Neural cell (in vitro differentiated cells): ENCODE measurements at regions not wholly inside any gene's neighbourhood (a gene's known extent, or its start where the extent isn't known, plus 50 kb on each side); places are given as distances from the start of the nearest gene placed in this dataset.

ENCODE experiments used
- H2AFZ ChIP-seq: fragments of 200-600, 300-800 bp; sonication (generic), shearing (Covaris generic); 2 replicates; pipeline ENCODE4 v1.6.0; 2014; ENCODE audit warnings: low read depth, mild to moderate bottlenecking, antibody characterized with exemption, low read length, moderate library complexity
- H3F3A ChIP-seq: fragments of 200-600 bp; shearing (Covaris generic); 2 replicates; pipeline ENCODE4 v1.6.1; 2016; ENCODE audit warnings: mild to moderate bottlenecking, moderate library complexity, mixed read lengths, antibody characterized with exemption, low read length; ENCODE audit not compliant: insufficient read depth, poor library complexity, severe bottlenecking
- H3K27ac ChIP-seq: fragments of 200-600, 300-800 bp; sonication (generic), shearing (Covaris generic); 2 replicates; pipeline ENCODE4 v1.5.1; 2014; ENCODE audit warnings: mild to moderate bottlenecking, low read length, moderate library complexity
- H3K27me3 ChIP-seq: fragments of 300-800, 200-600 bp; sonication (generic), shearing (Covaris generic); 2 replicates; pipeline ENCODE4 v1.6.0; 2014; ENCODE audit warnings: mild to moderate bottlenecking, low read depth, low read length, moderate library complexity; ENCODE audit not compliant: insufficient read depth
- H3K36me3 ChIP-seq: fragments of 300-800, 200-600 bp; sonication (generic), shearing (Covaris generic); 2 replicates; pipeline ENCODE4 v1.5.1; 2014; ENCODE audit warnings: mild to moderate bottlenecking, antibody characterized with exemption, low read length, moderate library complexity; ENCODE audit not compliant: insufficient read depth
- H3K4me2 ChIP-seq: fragments of 300-800, 200-600 bp; sonication (generic), shearing (Covaris generic); 2 replicates; pipeline ENCODE4 v1.6.0; 2014; ENCODE audit warnings: mild to moderate bottlenecking, low read length
- H3K4me3 ChIP-seq: fragments of 300-800, 200-600 bp; sonication (generic), shearing (Covaris generic); 2 replicates; pipeline ENCODE4 v1.5.1; 2014; ENCODE audit warnings: mild to moderate bottlenecking, low read length, moderate library complexity
- H3K79me2 ChIP-seq: fragments of 200-600 bp; shearing (Covaris generic); replicated peaks from 2 replicates; pipeline ENCODE4 v1.6.0; 2014; ENCODE audit warnings: mild to moderate bottlenecking, low read length, moderate library complexity; ENCODE audit not compliant: insufficient read depth
- H3K9ac ChIP-seq: fragments of 300-800, 200-600 bp; sonication (generic), shearing (Covaris generic); 2 replicates; pipeline ENCODE4 v1.6.1; 2016; ENCODE audit warnings: mild to moderate bottlenecking, low read length, mixed read lengths
- H3K9me2 ChIP-seq: fragments of 200-600 bp; shearing (Covaris generic); 2 replicates; pipeline ENCODE4 v1.6.1; 2016; ENCODE audit warnings: mild to moderate bottlenecking, low read length, mixed read lengths; ENCODE audit not compliant: insufficient read depth
- H3K9me3 ChIP-seq: fragments of 200-600, 300-800 bp; sonication (generic), shearing (Covaris generic); 2 replicates; pipeline ENCODE4 v1.6.1; 2016; ENCODE audit warnings: mild to moderate bottlenecking, mixed run types, low read length, moderate library complexity, mixed read lengths
- H4K20me1 ChIP-seq: fragments of 200-600 bp; shearing (Covaris generic); 2 replicates; pipeline ENCODE4 v1.6.1; 2016; ENCODE audit warnings: mild to moderate bottlenecking, mixed run types; ENCODE audit not compliant: insufficient read depth
- EP300 ChIP-seq: fragments of 450-650 bp; conservative IDR thresholded peaks from 2 replicates; pipeline ENCODE4 v1.6.1; 2014; ENCODE audit warnings: antibody characterized with exemption, mild to moderate bottlenecking, moderate library complexity; ENCODE audit not compliant: poor library complexity, severe bottlenecking
- EZH2 ChIP-seq: fragments of 200-600, 300-800 bp; shearing (Covaris generic), sonication (generic); IDR thresholded peaks from 2 replicates; pipeline ENCODE4 v1.6.1; 2014; ENCODE audit warnings: antibody characterized with exemption, low read length, borderline replicate concordance, mild to moderate bottlenecking; ENCODE audit not compliant: insufficient read depth, poor library complexity, severe bottlenecking
- MXI1 ChIP-seq: fragments of 450-650 bp; conservative IDR thresholded peaks from 2 replicates; pipeline ENCODE4 v1.6.1; 2014; ENCODE audit warnings: antibody characterized with exemption, mild to moderate bottlenecking; ENCODE audit not compliant: poor library complexity, severe bottlenecking
- POLR2AphosphoS5 ChIP-seq: IDR thresholded peaks from 2 replicates; pipeline ENCODE4 v1.6.1; 2012
- RAD21 ChIP-seq: fragments of 450-650 bp; conservative IDR thresholded peaks from 2 replicates; pipeline ENCODE4 v1.6.1; 2014; ENCODE audit warnings: antibody characterized with exemption, mild to moderate bottlenecking, moderate library complexity
- REST ChIP-seq: IDR thresholded peaks from 2 replicates; pipeline ENCODE4 v1.6.1; 2012; ENCODE audit warnings: borderline replicate concordance
- SMC3 ChIP-seq: fragments of 450-650 bp; conservative IDR thresholded peaks from 2 replicates; pipeline ENCODE4 v1.6.1; 2014; ENCODE audit warnings: antibody characterized with exemption, mild to moderate bottlenecking, moderate library complexity; ENCODE audit not compliant: poor library complexity

GRCh38 chr10:130660266-130660665, 524.1 kb downstream of the GLRX3 start:
- H3K4me2 ChIP-seq, result no peak overlapping the region
- H3K27me3 ChIP-seq, result no peaks in the 10 kb centered on the region
- no peaks in the 10 kb centered on the region for H3K36me3 ChIP-seq
- H4K20me1 ChIP-seq, result no peaks in the 10 kb centered on the region
- TF ChIP-seq REST (no peak), SMC3 (no peak), EP300 (no peak), RAD21 (no peak), POLR2AphosphoS5 (no peak), MXI1 (no peak)
- H2AFZ ChIP-seq, result no peak overlapping the region
- no peak overlapping the region for H3K27ac ChIP-seq
- no peaks in the 10 kb centered on the region for H3F3A ChIP-seq
- no peaks in the 10 kb centered on the region for H3K79me2 ChIP-seq
- H3K9me3 ChIP-seq, result no peaks in the 10 kb centered on the region
- no peaks in the 10 kb centered on the region for H3K9me2 ChIP-seq
- H3K4me3 ChIP-seq, result no peak overlapping the region
- H3K9ac ChIP-seq, result no peak overlapping the region

GRCh38 chr10:130661419-130661818, 525.2 kb downstream of the GLRX3 start:
- no peaks in the 10 kb centered on the region for H3K9me3 ChIP-seq
- H3K36me3 ChIP-seq, result no peaks in the 10 kb centered on the region
- H3K27ac ChIP-seq, result no peak overlapping the region
- no peaks in the 10 kb centered on the region for H3K79me2 ChIP-seq
- no peaks in the 10 kb centered on the region for H3K9me2 ChIP-seq
- no peaks in the 10 kb centered on the region for H4K20me1 ChIP-seq
- H2AFZ ChIP-seq, result no peak overlapping the region
- H3K4me2 ChIP-seq, result no peak overlapping the region
- no peaks in the 10 kb centered on the region for H3F3A ChIP-seq
- H3K9ac ChIP-seq, result no peak overlapping the region
- no peak overlapping the region for H3K4me3 ChIP-seq
- no peaks in the 10 kb centered on the region for H3K27me3 ChIP-seq
- no peak for TF ChIP-seq POLR2AphosphoS5
- no peak for TF ChIP-seq RAD21
- no peak for TF ChIP-seq EZH2
- no peak for TF ChIP-seq REST
- no peak for TF ChIP-seq SMC3
